DND-41 (cell line): ENCODE measurements at regions not wholly inside any gene's neighbourhood (a gene's known extent, or its start where the extent isn't known, plus 50 kb on each side); places are given as distances from the start of the nearest gene placed in this dataset.

ENCODE experiments used
- ATAC-seq: fragments of 200-7000 bp; cut with Tn5 transposase; 3 replicates; pipeline ENCODE4 v1.9.1; 2021; ENCODE audit warnings: low read depth; ENCODE audit not compliant: insufficient read depth
- DNase-seq: peaks from one replicate; pipeline ENCODE4 v3.0.0-alpha.2; 2020
- H2AFZ ChIP-seq: 2 replicates; pipeline ENCODE4 v1.6.0; 2012; ENCODE audit warnings: low read depth, low read length
- H3K27ac ChIP-seq: 2 replicates; pipeline ENCODE4 v1.5.1; 2012; ENCODE audit warnings: low read length, inconsistent platforms
- H3K27me3 ChIP-seq: fragments of 200-600 bp; sonication (generic); 2 replicates; pipeline ENCODE4 v1.6.0; 2012; ENCODE audit warnings: low read length, mild to moderate bottlenecking, inconsistent platforms; ENCODE audit not compliant: insufficient read depth, poor library complexity
- H3K36me3 ChIP-seq: 2 replicates; pipeline ENCODE4 v1.5.1; 2012; ENCODE audit warnings: low read length, inconsistent platforms; ENCODE audit not compliant: insufficient read depth
- H3K4me1 ChIP-seq: 2 replicates; pipeline ENCODE4 v1.5.1; 2012; ENCODE audit warnings: mild to moderate bottlenecking, low read length; ENCODE audit not compliant: insufficient read depth
- H3K4me2 ChIP-seq: 2 replicates; pipeline ENCODE4 v1.6.0; 2012; ENCODE audit warnings: mild to moderate bottlenecking, moderate library complexity, low read length, inconsistent platforms; ENCODE audit not compliant: insufficient read depth
- H3K4me3 ChIP-seq, 2 experiments: fragments of 200-600 bp in 1 of 2; shearing (Covaris generic) in 1 of 2; 2 replicates each; pipeline ENCODE4 v1.5.1; 2012 to 2016; ENCODE audit warnings: inconsistent platforms in 2 of 2, low read length in 2 of 2, mild to moderate bottlenecking in 2 of 2, low read depth in 1 of 2, moderate library complexity in 1 of 2
- H3K79me2 ChIP-seq: 2 replicates; pipeline ENCODE4 v1.6.0; 2012; ENCODE audit warnings: low read length, inconsistent platforms; ENCODE audit not compliant: insufficient read depth
- H3K9ac ChIP-seq: 2 replicates; pipeline ENCODE4 v1.6.0; 2012; ENCODE audit warnings: low read depth, mild to moderate bottlenecking, inconsistent platforms, low read length, moderate library complexity
- H3K9me3 ChIP-seq: 2 replicates; pipeline ENCODE4 v1.5.1; 2012; ENCODE audit warnings: low read length, moderate library complexity, mild to moderate bottlenecking, inconsistent platforms; ENCODE audit not compliant: insufficient read depth, severe bottlenecking
- H4K20me1 ChIP-seq: 2 replicates; pipeline ENCODE4 v1.6.0; 2012; ENCODE audit warnings: low read length; ENCODE audit not compliant: insufficient read depth
- EZH2 ChIP-seq: IDR thresholded peaks from 3 replicates; pipeline ENCODE4 v1.6.1; 2012; ENCODE audit warnings: borderline replicate concordance, low read depth, mild to moderate bottlenecking, moderate library complexity, low read length, inconsistent platforms; ENCODE audit not compliant: severe bottlenecking
- TF ChIP-seq, protein P1 (sequence below): IDR thresholded peaks from 2 replicates; pipeline ENCODE4 v1.5.1; 2012; ENCODE audit warnings: borderline replicate concordance, low read length, moderate library complexity, mild to moderate bottlenecking; ENCODE audit not compliant: poor library complexity, severe bottlenecking; ENCODE audit errors: extremely low read depth

DNA sequence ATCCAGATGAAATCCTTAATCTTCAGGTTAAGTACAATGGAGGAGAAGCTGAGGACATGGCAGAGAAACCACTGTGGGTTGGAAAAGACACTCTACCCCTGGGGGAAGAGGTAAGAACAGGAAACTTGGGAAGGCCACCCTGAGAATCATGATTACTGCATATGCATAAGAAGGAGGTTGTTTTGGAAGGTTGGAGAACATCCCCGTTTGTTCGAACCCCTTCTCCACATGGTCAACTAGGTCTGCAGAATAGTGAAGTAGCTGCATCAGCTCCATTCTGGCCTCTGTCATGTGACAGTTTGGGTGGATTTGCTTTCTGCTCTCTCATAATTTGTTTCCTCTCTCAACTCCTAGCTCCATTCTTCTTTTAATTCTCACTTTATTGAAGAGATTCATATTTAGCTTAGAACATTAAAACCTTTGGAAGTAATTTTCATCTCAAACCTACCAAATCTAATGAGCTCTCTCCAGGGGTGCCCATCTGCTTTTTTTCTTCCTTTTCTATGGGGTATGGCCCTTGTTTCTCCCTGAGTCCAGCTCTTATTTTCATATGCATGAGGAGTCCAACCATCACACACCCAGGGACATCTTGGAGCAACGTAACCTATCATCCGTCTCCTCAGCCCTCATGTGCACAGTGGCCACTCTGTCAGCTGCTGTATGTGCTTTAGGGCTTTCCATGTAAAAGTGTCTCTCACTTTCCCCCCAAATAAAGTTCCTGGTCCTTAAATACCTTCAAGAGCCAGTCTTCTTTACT lies 820.3 kb downstream of the TMEM121 start:
- Histone ChIP-seq H3K36me3 (peaks cover 29% of the 10 kb centered on the region), H3K4me1 (peaks cover 56% of the 10 kb centered on the region), H3K9ac (no peak overlapping the region), H3K79me2 (peaks cover 15% of the 10 kb centered on the region), H3K27ac (peak overlapping the region; percentile 93), H2AFZ (no peak overlapping the region), H3K4me2 (no peak overlapping the region), H4K20me1 (no peaks in the 10 kb centered on the region), H3K9me3 (no peaks in the 10 kb centered on the region), H3K27me3 (no peaks in the 10 kb centered on the region), H3K4me3 (no peak overlapping the region)
- ATAC-seq = no peak
- TF ChIP-seq EZH2 = no peak
- TF ChIP-seq, protein P1, sequence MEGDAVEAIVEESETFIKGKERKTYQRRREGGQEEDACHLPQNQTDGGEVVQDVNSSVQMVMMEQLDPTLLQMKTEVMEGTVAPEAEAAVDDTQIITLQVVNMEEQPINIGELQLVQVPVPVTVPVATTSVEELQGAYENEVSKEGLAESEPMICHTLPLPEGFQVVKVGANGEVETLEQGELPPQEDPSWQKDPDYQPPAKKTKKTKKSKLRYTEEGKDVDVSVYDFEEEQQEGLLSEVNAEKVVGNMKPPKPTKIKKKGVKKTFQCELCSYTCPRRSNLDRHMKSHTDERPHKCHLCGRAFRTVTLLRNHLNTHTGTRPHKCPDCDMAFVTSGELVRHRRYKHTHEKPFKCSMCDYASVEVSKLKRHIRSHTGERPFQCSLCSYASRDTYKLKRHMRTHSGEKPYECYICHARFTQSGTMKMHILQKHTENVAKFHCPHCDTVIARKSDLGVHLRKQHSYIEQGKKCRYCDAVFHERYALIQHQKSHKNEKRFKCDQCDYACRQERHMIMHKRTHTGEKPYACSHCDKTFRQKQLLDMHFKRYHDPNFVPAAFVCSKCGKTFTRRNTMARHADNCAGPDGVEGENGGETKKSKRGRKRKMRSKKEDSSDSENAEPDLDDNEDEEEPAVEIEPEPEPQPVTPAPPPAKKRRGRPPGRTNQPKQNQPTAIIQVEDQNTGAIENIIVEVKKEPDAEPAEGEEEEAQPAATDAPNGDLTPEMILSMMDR = no peak
- no peak for DNase-seq

DNA sequence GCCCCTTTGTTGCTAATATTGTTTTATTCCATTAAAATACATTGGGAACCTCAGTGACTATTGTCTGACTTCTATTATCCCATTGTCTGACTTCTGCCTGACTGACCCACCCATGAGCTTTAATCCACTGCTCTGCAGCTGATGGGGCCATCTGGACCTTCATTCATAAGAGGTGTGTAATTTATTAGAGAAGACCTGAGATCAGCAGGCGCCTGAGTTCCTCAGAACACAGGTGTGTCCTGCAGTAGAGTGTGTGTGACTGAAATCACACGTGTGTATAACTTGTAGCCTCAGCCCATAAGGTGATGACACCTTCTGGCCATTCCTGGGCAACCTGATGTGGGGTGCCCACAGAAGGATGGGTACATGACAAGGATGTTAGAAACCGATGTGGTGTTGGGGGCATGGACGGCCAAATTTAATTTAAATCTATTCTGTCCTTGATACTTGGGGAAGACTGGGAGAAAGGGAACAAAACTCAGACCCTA lies 821.0 kb downstream of the TMEM121 start:
- H3K9me3 ChIP-seq = no peaks in the 10 kb centered on the region
- no peak overlapping the region for H3K9ac ChIP-seq
- peaks cover 29% of the 10 kb centered on the region for H3K36me3 ChIP-seq
- peaks cover 58% of the 10 kb centered on the region for H3K4me1 ChIP-seq
- no peak for TF ChIP-seq EZH2
- TF ChIP-seq, protein P1 = no peak
- ATAC-seq (no peak), DNase-seq (no peak)
- H3K4me2 ChIP-seq = no peak overlapping the region
- H3K4me3 ChIP-seq = no peak overlapping the region
- H3K27ac ChIP-seq = peak overlapping the region; percentile 93
- no peaks in the 10 kb centered on the region for H4K20me1 ChIP-seq
- no peaks in the 10 kb centered on the region for H3K27me3 ChIP-seq
- H2AFZ ChIP-seq = no peak overlapping the region
- H3K79me2 ChIP-seq = peaks cover 15% of the 10 kb centered on the region

DNA sequence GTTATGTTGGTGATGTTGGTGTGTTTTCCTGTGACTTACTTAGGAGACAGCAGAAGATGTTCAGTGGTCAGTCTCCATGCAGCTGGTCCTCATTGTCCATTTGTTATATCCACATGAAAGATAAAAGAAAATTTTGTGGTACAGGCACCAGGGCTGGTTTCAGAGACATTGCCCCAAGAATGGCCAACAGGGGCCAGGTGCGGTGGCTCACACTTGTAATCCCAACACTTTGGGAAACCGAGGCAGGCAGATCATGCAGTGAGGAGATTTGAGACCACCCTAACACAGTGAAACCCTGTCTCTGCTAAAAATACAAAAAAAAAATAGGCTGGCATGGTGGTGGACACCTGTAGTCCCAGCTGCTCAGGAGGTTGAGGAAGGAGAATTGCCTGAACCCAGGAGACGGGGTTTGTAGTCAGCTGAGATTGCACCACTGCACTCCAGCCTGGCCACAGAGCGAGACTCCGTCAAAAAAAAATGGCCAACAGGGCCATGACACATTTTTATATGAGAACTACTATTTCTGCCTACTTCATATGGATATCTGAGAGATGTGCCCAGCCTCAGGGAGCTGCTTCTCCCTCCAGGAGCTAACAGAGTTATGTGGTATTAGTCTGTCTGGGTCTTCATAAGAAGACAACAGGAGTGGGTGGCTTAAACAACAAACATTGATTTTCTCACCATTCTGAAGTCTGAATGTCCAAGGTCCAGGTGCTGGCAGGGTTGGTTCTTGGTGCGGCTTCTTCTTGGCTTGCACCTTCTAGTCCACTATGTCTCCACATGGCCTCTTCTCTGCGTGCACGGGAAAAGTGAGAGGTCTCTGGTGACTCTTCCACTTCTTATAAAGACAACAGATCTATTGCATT lies 821.7 kb downstream of the TMEM121 start:
- H3K9ac ChIP-seq = peak overlapping the region; percentile 62
- H3K27me3 ChIP-seq = no peaks in the 10 kb centered on the region
- peak overlapping the region; percentile 93 for H3K27ac ChIP-seq
- DNase-seq (no peak), ATAC-seq (peak; percentile 3; the same call in 2 of the 3 replicates)
- peak overlapping the region; percentile 65 for H3K4me2 ChIP-seq
- H3K36me3 ChIP-seq = peaks cover 29% of the 10 kb centered on the region
- peaks cover 15% of the 10 kb centered on the region for H3K79me2 ChIP-seq
- H4K20me1 ChIP-seq = no peaks in the 10 kb centered on the region
- no peak overlapping the region for H2AFZ ChIP-seq
- TF ChIP-seq EZH2 = no peak
- TF ChIP-seq, protein P1 = no peak
- peak overlapping the region in 1 of 2 experiments; percentile 3; a peak in 2 of 4 replicates for H3K4me3 ChIP-seq
- peaks cover 58% of the 10 kb centered on the region for H3K4me1 ChIP-seq
- no peaks in the 10 kb centered on the region for H3K9me3 ChIP-seq
